HG03460 (cell line): ENCODE measurements at regions not wholly inside any gene's neighbourhood (a gene's known extent, or its start where the extent isn't known, plus 50 kb on each side); places are given as distances from the start of the nearest gene placed in this dataset.

Experiments
- ATAC-seq: cut with Tn5 transposase; IDR thresholded peaks from one replicate; pipeline ENCODE4 v1.9.1; 2021; ENCODE audit not compliant: unreplicated experiment

DNA sequence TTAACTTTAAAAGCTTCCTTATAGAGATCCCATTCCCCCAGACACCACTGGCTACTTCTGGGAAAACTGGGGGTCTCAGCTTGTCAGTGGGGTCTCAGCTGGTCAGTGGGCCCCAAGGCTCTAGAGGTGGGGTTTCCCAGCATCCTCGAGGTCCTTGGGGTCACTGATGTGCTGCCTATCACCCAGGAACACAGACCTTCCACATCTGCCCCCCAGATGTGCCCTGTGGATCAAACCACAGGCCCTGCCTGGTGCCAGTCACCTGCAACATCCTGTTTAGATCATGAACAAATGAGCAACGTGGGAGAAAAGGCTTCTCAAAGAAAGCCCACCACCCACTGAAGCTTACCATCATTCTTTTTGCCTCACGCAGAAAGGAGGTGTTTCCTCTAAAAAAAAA, 165.6 kb upstream of the FSTL4 start:
- ATAC-seq: no peak

DNA sequence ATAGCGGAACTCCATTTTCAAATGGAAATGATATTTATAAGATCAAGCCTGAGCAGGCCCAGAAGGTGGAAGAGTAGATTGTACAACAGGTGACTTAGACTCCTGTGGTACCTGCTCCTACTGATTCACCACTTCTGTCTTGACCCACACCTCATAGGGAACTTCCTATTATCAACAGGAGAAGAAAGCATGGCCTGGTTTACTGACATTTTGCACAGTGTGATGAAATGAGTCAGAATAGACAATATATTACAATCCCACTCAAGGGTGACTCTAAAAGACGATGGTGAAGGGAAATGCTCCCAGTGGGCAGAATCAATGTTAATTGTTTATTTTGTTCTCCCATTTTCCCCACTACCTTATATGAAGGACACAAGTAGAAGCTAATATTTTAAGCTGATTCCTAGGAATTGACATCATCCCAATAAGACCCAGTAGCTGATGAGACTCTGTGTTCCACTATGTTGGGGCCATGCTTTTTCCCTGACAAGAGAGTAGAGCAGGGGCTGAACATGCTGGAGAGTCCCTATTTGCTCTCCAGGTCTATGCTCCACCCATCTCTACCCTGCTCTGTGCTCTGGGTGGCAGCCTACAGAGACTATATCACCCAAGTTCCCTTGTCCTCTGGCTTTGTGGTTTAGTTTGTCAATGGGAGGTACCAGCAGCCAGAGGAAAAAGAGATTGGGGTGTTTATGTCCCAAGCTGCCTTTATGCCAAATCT, 163.4 kb upstream of the FSTL4 start:
- ATAC-seq: no peak

DNA sequence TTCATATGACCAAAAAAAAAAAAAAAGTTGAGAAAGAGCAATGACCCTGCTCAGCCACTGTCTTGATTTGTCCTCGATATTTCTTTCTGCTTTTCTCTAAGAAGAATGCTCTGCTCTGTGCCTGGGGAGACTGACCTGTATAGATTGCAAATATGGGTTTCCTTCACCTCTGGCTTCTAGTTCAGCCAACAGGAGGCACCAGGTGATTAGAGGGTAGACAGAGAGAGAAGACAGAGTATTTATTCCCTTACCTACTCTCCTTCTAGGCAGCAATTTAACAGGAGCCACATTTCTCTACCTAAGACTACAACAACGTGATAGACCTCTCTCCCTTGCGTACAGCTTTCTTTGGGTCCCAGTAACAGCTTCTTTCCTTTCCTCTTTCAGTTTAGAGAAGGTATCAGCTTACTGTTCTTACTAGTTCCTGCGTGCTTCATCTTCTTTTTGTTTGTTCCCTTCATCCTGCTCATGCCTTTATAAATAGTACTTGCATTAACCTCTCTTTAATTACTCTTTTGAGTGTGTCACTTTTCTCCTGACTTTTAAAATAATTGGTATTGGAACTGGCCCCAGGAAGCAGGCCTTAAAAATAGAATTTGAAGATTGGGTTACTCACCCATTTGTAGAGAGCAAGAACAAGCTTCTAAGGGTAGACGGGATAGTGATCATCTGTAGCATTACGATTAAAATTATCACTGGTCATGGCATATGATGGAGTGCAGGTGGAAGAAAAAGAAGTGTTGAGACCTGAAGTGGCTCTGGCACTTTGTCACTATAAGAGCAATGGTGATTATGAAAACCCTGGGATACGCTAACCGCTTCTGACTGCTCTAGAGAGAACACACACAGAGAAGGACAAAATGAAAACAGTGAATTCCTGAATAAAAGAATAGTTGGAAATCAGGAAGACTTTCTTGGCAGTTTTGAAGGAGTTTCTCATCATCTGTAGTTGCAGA, 161.2 kb upstream of the FSTL4 start:
- ATAC-seq: no peak

DNA sequence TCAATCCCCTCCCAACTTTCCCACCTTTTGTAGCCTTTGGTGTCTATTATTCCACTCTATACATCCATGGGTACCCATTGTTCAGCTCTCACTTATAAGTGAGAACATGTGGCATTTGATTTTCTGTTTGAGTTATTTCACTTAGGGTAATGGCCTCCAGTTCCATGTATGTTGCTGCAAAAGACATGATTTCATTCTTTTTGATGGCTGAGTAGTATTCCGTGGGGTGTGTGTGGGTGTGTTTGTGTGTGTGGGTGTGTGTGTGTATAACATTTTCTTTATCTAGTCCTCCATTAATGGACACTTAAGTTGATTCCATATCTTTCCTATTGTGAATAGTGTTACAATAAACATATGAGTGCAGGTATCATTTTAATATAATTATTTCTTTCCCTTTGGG, 157.5 kb upstream of the FSTL4 start:
- ATAC-seq: no peak

DNA sequence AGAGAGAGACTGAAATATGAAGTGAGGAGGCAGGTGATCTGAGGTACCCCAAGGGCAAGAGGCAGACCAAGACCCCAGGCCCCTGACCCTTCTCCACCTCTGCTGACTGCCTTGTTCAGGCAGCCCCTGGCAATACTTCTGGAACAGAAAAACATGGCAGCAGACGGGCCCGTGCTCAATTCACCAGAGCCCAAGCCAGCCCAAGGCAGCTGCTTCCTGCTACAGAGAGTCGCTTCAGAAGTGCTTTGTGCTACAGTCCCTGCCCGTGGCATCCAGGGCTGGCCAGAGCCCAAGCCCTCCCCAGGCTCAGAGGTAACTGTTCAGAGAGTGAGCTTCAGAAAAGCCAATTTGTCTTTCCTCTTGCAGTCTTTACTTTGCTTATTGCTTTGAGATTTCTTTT, 151.4 kb upstream of the FSTL4 start:
- no peak for ATAC-seq

DNA sequence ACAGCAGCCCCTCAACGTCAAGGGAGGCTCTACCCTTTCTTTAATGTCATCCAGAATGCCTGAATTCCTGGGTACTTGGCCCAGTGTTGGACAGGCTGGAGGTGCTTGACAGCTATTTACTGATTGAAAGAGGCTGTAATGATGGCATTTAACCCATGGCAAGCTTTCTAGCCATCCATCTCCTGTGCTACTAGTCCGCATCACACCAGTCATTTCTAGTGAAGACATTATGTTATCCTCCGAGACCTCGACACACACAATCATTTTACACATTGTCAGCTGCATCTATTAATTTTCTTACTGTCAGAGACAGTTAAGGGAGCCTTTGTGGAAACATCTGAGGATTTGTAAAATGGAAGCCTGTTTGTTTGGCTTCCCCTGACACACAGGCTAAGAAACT, 149.3 kb upstream of the FSTL4 start:
- ATAC-seq: no peak

DNA sequence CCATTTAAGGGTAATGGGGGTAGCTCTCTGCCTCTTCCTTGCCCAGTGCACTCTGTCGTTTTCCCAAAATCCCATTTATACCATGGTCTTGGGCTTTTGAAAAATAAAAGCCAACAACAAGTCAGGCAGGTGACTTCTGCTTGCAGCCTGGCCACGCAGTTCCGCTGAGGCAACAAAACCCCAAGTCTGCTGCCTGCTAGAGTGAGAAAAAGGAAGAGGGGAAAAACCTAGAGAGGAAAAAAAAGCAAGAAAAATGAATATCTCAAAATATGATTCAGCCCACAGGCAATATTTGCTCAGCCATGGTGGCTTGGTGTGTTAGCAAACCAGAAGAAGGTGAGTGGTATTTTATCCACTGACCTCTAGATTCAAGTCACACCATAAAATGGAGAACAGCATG, 148.2 kb upstream of the FSTL4 start:
- ATAC-seq: no peak

DNA sequence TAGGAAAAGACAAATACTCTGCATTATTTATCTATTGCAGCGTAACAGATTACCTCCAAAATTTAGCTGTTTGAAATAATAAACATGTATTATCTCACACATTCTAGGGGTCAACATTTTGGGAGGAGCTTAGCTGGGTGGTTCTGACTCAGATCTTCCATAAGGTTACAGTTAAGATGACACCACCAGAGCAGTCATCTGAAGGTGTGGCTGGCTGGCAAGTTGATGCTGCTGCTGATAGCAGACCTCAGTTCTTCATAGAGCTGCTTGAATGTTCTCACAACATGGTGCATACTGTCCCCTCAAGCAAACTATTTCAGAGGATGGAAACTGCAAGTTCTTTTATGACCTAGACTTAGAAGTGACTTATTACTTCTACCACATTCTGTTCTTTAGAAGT, 146.3 kb upstream of the FSTL4 start:
- no peak for ATAC-seq

DNA sequence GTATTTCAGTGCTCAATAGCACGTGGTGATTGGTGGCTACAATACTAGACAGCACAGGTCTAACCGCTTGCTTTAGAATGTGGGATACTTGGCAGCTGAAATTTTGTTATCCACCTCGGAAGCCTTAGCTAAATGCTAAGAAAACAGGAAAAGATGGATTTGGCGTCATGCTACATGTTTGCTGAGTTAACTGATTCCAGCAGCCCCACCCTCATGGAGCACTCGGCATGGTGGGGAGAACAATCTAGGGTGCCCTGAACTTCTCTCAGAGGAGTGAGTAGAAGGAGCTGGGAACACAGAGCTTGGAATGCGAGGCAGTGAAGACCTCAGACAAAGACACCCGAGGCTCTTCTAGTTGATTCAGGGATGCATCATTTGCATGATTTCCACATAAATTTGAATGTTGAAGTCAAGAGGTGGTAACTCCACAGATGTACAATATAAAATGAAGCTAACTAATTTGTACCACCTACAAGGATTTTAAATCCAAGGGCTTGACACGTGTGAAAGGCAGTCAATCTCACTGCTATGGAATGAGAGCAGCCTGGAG, 145.1 kb upstream of the FSTL4 start:
- ATAC-seq: no peak

DNA sequence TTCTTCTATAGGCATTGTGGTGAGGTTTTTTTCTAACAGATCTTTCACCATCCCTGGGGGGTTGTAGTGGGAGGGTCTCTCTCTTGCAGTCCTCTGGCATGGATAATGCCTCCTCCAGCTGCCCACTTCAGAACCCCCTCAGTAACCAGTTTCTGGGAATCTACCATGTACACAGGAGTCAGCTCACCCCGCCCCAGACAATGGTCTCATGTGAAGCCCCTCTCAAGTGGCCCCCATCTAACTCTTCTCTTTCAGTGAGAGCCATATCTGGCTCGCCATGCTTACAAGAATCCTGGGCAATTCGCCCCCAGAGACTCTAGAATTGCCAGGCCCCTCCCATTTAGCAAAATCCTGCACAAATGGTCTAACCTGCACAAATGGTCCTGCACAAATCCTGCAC, 144.4 kb upstream of the FSTL4 start:
- no peak for ATAC-seq

DNA sequence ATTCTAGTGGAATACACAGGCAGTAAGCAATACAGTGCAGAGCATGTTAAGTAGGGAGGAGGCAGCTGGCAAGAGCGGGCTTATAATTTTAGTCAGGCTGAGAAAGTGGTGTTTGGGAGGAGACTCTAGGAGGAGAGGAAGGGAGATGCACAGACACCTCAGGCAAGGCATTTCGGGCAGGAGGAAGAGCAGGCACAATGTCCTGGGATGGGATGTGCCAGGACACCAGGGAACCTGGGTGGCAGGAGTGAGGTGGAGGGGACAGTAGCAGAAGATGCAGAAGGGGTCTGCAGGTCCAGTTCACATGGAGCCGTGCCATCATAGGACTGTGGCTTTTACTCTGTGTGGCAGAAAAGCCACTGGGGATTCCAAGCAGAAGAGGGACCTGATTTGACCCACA, 143.7 kb upstream of the FSTL4 start:
- ATAC-seq: no peak

DNA sequence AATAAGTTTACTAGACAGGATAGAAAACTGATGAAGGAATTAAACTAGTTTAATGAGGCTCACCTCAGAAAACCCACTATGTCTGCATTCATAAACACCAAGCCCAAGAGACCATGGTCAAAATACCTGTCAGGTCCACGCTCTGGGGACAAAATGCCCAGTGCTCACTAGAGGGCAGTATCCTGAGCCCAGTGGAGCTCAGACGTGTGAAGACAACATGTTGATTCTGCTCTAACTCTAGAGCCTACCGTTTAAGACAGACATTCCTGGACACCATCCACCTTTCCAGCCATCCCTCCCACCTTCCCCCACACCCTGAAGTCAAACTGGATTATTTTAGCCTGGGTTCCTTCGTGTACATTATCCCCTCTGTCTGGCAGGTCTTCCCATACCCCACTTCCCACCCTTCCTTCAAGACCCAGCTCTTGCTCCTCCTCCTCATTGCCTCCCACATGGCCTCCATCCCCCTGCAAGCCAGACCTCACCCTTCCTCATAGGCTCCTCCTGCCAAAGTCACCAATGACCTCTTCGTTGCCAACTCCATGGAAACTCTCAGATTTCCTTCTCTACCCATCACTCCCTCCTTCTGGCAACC, 142.3 kb upstream of the FSTL4 start:
- no peak for ATAC-seq

DNA sequence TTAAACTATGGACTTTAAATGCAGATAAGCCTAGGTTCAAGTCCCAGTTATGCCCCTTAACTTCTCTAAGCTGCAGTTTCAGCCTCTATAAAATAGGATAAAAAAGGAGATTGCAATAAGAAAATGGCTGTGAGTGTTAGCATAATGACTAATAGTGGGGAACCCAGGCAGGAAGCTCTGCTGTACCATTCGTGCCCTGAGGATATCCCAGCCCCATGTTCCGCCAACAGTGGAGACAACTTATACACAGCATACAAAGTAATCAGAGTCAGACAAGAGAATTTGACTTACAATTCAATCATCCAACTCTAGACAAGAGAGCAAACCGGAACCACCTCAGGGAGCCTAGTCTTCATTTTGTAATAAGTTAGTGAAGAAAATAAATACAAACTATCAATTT, 141.5 kb upstream of the FSTL4 start:
- no peak for ATAC-seq

DNA sequence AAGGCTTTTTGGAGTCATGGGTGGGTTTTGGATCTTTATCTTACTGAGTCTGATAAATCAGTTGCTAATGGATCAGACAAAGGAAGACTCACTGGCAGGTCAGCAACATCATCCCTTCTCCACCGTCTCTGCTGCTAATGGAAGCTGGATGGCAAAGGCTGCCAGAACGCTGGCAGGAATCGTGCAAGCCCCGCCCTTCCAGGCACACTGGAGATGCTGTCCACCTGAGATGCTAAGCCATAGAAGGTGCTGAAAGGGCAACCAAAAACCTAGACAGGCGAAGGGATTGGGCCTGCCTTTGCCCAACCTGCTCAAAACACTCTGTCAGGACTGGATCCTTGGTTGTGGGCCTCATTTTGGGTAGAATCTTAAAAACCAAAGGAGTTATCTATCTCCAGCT, 139.5 kb upstream of the FSTL4 start:
- no peak for ATAC-seq

DNA sequence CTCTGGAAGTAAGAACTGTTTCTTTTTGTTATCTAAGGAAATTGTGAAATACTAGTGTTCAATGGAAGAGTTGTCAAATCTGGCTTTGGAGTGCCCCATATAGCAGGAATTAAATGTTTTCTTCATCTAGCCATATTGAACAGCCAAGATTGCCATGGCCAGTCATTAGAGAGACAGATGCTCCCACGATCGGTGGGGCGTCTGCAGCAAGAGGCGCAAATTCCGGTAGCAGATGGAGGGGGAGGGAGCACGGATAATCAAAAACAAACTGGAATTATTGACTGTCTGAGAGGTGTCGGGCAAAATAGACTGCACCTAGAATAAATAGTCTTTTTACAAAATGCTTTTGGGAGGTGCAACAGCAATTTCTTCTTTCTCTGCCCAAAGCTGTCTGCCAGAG, 139.1 kb upstream of the FSTL4 start:
- no peak for ATAC-seq

DNA sequence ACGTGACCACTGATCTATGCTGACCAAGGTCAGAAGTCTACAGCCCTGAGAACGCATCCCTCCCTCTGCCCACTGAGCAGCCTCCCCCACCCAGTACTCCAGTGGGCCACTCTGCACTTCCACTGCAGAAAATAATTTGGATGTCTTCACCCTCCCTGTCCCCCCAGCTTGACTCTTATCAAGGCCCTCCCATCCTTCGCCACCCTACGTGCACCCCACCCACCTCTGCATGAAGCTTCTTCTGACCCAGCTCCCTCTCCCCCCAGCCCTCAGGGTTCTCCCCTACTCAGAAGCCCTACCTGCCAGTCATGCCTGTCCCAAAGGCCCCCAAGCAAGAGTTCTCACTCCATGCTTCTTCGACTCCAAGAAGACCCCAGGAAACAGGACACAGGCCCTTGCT, 138.5 kb upstream of the FSTL4 start:
- no peak for ATAC-seq

DNA sequence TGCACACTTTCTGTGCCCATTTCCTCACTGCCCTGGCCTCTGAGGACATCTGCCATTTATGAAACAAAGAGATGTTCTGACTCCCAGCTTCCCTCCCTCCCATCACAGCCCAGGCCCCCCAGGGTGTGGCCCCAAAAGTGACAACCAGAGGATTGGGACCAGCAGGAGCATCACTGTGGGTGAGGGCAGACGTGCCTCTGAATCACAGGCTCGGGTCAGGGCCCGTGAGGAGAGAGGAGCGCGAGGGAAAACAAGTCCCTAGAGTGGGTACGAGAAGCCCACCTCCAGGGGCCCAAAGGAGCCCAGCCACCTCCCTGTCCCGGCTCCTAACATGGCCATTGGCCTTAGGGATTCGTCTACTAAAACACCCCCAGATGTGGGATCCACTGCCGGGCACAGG, 138.0 kb upstream of the FSTL4 start:
- ATAC-seq: no peak

DNA sequence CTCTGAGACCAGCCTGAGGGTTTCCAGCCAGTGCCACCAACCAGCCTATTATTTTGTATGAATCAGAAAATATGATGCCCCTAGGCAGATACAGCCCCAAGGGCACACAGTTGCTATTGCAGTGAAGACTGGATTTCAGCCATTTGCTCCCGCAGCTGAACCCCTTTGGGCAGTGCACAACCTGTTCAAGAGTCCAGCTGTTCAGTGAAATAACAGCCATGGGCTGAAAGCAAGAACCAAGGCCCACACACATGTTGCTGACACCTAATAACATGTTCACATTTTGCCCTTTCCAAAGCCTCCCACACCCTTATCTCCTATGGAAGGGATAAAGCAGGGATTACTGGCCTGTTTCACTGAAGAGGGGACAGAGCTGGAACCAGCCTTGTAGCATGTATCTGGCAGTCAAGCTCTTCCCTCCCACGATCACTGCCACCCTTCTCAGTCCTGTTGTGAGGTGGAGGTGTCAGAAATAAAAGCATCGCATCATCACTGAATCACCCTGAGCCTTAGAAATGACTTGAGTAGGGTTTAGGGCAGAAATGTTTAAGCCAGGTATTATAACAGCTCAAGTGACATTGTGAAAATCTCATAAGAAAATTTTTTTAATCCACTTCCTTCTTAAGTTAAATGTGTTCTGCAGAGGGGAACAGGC, 137.1 kb upstream of the FSTL4 start:
- no peak for ATAC-seq

DNA sequence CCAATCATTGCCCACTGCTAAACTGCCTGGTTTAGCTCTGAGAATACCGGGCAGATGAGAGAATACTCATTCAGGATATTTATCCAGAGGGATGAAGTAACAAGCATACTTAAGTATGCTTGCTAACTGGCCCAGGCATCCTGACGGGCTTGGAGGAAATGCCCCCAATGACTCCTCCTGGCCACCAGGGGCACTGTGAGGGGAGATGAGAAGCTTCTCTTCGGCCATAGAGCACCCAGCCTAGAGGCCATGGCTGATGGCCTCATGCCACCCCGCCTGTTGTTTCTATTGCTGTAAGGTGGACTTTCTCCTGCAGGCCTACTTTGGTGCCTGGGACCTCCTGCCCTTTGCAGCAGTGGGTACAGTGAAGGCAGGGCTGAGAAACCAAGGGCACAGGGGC, 134.5 kb upstream of the FSTL4 start:
- no peak for ATAC-seq

DNA sequence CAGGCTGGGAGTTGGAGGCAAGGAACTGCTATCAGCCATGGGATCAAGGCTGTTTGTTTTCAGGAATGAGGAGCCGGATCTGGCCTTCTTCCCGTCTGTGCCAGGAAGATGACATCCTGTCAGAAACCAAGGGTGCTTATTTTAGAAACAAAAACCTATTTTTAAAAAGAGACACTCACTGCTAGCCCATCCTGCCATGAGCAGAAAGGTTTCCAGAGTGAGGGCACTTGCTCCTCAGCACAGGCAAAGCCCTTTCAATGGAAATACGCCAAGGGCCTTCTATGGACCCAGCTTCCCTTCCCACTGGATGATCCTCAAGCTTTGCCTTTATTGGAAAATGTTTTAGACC, 132.6 kb upstream of the FSTL4 start:
- ATAC-seq: no peak
